ENCODE measurements at regions not wholly inside any gene's neighbourhood (a gene's known extent, or its start where the extent isn't known, plus 50 kb on each side); places are given as distances from the start of the nearest gene placed in this dataset.
"Not testable (repeated sequence)": the region's sequence is repeated elsewhere in the genome, so short reads cannot be mapped to it uniquely, and the experiment has no call there.

GRCh38 chr6:166849749-166850183, 106.6 kb downstream of the RNASET2 start:
- Histone ChIP-seq H3K36me3 (ENCODE audit: low read length) (no peaks in the 10 kb centered on the region), H3K9ac (ENCODE audit: low read length) (no peak overlapping the region), H3F3A (ENCODE audit: insufficient read depth) (no peaks in the 10 kb centered on the region), H3K4me2 (ENCODE audit: low read depth, low read length, poor library complexity, severe bottlenecking) (no peak overlapping the region), H3K79me2 (ENCODE audit: insufficient read depth, low read length) (no peaks in the 10 kb centered on the region), H4K20me1 (ENCODE audit: low read depth, low read length) (no peaks in the 10 kb centered on the region), H3K9me3 (ENCODE audit: insufficient read depth, low read length) (no peaks in the 10 kb centered on the region), H3K4me3 (ENCODE audit: insufficient read depth, low read length, poor library complexity, severe bottlenecking) (no peak overlapping the region), H2AFZ (ENCODE audit: low read depth, low read length, severe bottlenecking) (no peak overlapping the region), H3K27ac (ENCODE audit: low read depth, low read length) (no peak overlapping the region), H3K9me2 (replicated peaks; ENCODE audit: insufficient read depth, low read length) (no peaks in the 10 kb centered on the region), H3K27me3 (ENCODE audit: low read length) (no peaks in the 10 kb centered on the region)
- no peak for TF ChIP-seq CTCF (IDR thresholded peaks at IDR 0.05; ENCODE audit: insufficient read depth, low read length, poor library complexity, severe bottlenecking)
- TF ChIP-seq EZH2phosphoT487 (conservative IDR thresholded peaks at IDR 0.05; ENCODE audit: low read length), result no peak

GRCh38 chr6:166848979-166849748, 107.2 kb downstream of the RNASET2 start:
- no peaks in the 10 kb centered on the region for H3K27me3 ChIP-seq (ENCODE audit: low read length)
- H3K79me2 ChIP-seq (ENCODE audit: insufficient read depth, low read length), result no peaks in the 10 kb centered on the region
- no peak for TF ChIP-seq CTCF (IDR thresholded peaks at IDR 0.05; ENCODE audit: insufficient read depth, low read length, poor library complexity, severe bottlenecking)
- TF ChIP-seq EZH2phosphoT487 (conservative IDR thresholded peaks at IDR 0.05; ENCODE audit: low read length), result no peak
- no peaks in the 10 kb centered on the region for H4K20me1 ChIP-seq (ENCODE audit: low read depth, low read length)
- H3K4me3 ChIP-seq (ENCODE audit: insufficient read depth, low read length, poor library complexity, severe bottlenecking), result no peak overlapping the region
- no peak overlapping the region for H2AFZ ChIP-seq (ENCODE audit: low read depth, low read length, severe bottlenecking)
- no peaks in the 10 kb centered on the region for H3K9me3 ChIP-seq (ENCODE audit: insufficient read depth, low read length)
- no peaks in the 10 kb centered on the region for H3F3A ChIP-seq (ENCODE audit: insufficient read depth)
- no peak overlapping the region for H3K9ac ChIP-seq (ENCODE audit: low read length)
- no peak overlapping the region for H3K4me2 ChIP-seq (ENCODE audit: low read depth, low read length, poor library complexity, severe bottlenecking)
- no peaks in the 10 kb centered on the region for H3K9me2 ChIP-seq (replicated peaks; ENCODE audit: insufficient read depth, low read length)
- H3K36me3 ChIP-seq (ENCODE audit: low read length), result no peaks in the 10 kb centered on the region
- H3K27ac ChIP-seq (ENCODE audit: low read depth, low read length), result no peak overlapping the region

GRCh38 chr6:166846446-166847142, 109.8 kb downstream of the RNASET2 start:
- H2AFZ ChIP-seq (ENCODE audit: low read depth, low read length, severe bottlenecking), result not testable (repeated sequence)

GRCh38 chr6:166842607-166843006, 113.7 kb downstream of the RNASET2 start:
- no peak overlapping the region for H3K4me2 ChIP-seq (ENCODE audit: low read depth, low read length, poor library complexity, severe bottlenecking)
- TF ChIP-seq EZH2phosphoT487 (conservative IDR thresholded peaks at IDR 0.05; ENCODE audit: low read length) (no peak), CTCF (IDR thresholded peaks at IDR 0.05; ENCODE audit: insufficient read depth, low read length, poor library complexity, severe bottlenecking) (no peak)

More at GRCh38 chr6:166846446-166847142, 109.8 kb downstream of the RNASET2 start:
- not testable (repeated sequence) for H3K9ac ChIP-seq (ENCODE audit: low read length); H3K4me3 ChIP-seq (ENCODE audit: insufficient read depth, low read length, poor library complexity, severe bottlenecking); H3K9me2 ChIP-seq (replicated peaks; ENCODE audit: insufficient read depth, low read length); H3K36me3 ChIP-seq (ENCODE audit: low read length); H3F3A ChIP-seq (ENCODE audit: insufficient read depth); H3K9me3 ChIP-seq (ENCODE audit: insufficient read depth, low read length); H3K4me2 ChIP-seq (ENCODE audit: low read depth, low read length, poor library complexity, severe bottlenecking); H3K79me2 ChIP-seq (ENCODE audit: insufficient read depth, low read length); H4K20me1 ChIP-seq (ENCODE audit: low read depth, low read length); H3K27me3 ChIP-seq (ENCODE audit: low read length); H3K27ac ChIP-seq (ENCODE audit: low read depth, low read length)

More at GRCh38 chr6:166842607-166843006, 113.7 kb downstream of the RNASET2 start:
- no peaks in the 10 kb centered on the region for H3K36me3 ChIP-seq (ENCODE audit: low read length)
- no peaks in the 10 kb centered on the region for H3K9me2 ChIP-seq (replicated peaks; ENCODE audit: insufficient read depth, low read length)
- H3K79me2 ChIP-seq (ENCODE audit: insufficient read depth, low read length), result no peaks in the 10 kb centered on the region
- H3K9ac ChIP-seq (ENCODE audit: low read length), result no peak overlapping the region
- no peak overlapping the region for H3K27ac ChIP-seq (ENCODE audit: low read depth, low read length)
- H4K20me1 ChIP-seq (ENCODE audit: low read depth, low read length), result no peaks in the 10 kb centered on the region
- H3F3A ChIP-seq (ENCODE audit: insufficient read depth), result no peaks in the 10 kb centered on the region
- H2AFZ ChIP-seq (ENCODE audit: low read depth, low read length, severe bottlenecking), result no peak overlapping the region
- H3K9me3 ChIP-seq (ENCODE audit: insufficient read depth, low read length), result no peaks in the 10 kb centered on the region
- no peaks in the 10 kb centered on the region for H3K27me3 ChIP-seq (ENCODE audit: low read length)
- no peak overlapping the region for H3K4me3 ChIP-seq (ENCODE audit: insufficient read depth, low read length, poor library complexity, severe bottlenecking)
